GM18873 (cell line): ENCODE measurements at regions not wholly inside any gene's neighbourhood (a gene's known extent, or its start where the extent isn't known, plus 50 kb on each side); places are given as distances from the start of the nearest gene placed in this dataset.
"Not testable (repeated sequence)": the region's sequence is repeated elsewhere in the genome, so short reads cannot be mapped to it uniquely, and the experiment has no call there.

ENCODE experiments used
- ATAC-seq: cut with Tn5 transposase; IDR thresholded peaks from one replicate; pipeline ENCODE4 v1.9.1; 2021; ENCODE audit warnings: mild to moderate bottlenecking, moderate library complexity, moderate number of reproducible peaks; ENCODE audit not compliant: unreplicated experiment, low FRiP score

GRCh38 chr10:125518397-125518796, 164.6 kb downstream of the TEX36 start:
- not testable (repeated sequence) for ATAC-seq

GRCh38 chr10:125515571-125515970, 167.4 kb downstream of the TEX36 start:
- no peak for ATAC-seq

GRCh38 chr10:125514206-125515162, 168.5 kb downstream of the TEX36 start:
- ATAC-seq = no peak

DNA sequence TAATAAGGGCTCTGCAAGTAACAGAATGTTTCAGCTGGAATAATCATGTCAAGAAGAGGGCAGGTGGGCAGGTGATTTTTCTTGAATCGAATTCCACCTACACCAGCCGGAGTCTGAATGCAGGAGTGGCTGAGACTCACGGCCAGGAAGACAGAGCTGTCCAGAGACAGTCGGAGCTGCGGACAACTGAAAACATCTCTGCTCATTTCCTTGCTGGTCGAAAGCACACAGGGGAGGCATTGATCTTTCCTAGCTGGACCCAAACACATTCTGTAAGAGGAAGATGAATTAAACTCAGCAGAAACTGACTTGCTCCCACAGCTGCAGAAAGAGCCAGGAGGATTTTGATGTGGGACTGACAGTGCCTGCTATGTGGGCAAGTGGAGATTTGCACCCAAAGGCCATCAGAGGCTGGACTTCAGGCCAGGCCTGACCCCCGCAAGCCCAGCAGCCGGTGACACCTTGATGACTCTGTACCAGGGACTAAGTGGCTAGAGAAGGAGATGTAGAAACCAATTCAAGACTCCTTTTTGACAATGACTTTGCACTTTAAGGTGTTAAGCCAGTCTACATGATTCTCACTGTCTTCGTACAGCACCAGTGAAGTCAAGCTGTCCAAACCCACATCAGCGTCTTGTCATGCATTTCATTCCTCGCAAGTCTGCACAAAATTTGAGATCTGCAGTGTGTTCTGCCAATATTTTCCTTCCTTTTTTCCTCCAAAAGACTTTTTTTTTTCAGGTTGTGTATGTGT, 169.4 kb downstream of the TEX36 start:
- ATAC-seq = no peak

- ATAC-seq = no peak
These were observed 172.0 kb downstream of the TEX36 start for GRCh38 chr10:125510998-125511397.

- ATAC-seq = no peak
These were observed 177.3 kb downstream of the TEX36 start for GRCh38 chr10:125505648-125506047.

GRCh38 chr10:125502276-125502675, 180.7 kb downstream of the TEX36 start:
- ATAC-seq = no peak

GRCh38 chr10:125495386-125495785, 187.6 kb downstream of the TEX36 start:
- ATAC-seq = no peak

DNA sequence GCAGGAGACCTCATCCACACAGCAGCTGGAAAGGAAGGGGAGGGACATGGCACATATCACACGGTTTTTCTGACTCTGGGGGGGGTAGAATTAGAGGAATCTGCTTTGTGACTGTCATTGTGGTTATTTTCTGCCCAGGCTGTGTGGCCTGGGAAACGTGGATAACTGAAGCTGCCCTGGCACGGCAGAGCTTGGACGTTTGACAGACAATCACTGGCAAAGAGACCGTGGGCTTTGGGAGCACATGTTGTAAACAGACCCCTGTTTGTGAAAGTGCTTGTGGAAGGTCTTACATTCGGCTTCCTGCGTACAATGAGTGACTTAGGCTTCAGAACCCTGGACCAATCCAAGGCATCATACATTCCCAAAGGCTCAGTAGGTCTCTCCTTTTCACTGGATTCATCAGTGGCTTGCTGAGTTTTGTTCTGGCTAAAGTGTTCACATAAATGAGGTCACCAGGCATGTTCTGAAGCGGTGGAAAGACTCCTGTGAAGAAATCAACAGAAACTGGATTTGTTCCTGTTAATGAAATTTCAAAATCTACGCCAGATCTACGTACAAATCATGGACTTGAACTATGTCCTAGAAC, 188.2 kb downstream of the TEX36 start:
- no peak for ATAC-seq

DNA sequence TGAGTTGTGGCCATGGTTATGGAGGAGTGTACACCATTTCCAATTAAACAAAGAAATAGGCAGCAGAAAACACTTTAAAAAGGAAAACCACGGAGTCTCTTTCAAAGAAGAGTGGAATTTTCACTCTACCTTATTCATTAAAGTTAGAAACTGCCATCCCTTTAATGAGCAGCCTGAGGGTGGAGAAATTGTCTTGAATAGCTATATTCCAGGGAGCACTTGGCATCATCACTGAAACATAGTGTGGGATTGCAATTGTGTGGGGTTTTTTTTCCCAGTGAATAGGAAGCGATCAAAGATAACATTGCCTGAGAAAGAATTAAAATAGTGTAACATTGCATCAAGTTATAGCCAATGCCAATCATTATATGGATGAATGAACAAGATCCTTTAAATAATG, 191.6 kb downstream of the TEX36 start:
- no peak for ATAC-seq

GRCh38 chr10:125489731-125490130, 193.2 kb downstream of the TEX36 start:
- no peak for ATAC-seq

GRCh38 chr10:125485665-125486064, 197.3 kb downstream of the TEX36 start:
- ATAC-seq = no peak

DNA sequence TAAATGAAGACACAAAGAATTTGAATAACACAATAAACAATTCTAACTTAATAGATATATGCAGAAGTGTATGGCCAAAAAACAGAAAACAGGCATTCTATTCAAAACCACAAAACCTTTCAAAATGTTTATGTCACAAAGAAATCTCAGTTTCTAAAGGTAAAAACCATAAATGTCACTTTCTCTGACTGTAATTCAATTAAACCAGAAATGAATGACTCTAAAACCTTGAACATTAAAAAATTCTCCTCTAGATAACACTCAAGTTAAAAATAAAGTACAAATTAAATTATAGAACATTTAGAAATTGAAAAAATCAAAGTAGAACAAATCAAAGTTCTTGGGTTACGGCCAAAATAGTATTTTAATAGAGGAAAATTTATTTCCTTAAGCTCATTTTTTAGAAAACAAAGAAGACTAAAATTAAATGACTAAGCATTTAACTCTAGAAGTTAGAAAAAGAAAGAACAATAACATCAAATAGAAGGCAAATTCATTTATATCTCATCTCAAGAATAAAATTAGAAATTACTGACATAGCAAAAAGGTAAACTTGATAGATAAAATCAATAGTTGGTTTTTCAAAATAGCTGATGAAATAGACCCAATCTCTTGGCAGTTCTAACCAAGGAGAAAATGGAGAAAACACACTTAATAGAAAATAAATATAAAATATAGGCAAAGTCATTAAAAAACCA, 198.8 kb downstream of the TEX36 start:
- no peak for ATAC-seq

DNA sequence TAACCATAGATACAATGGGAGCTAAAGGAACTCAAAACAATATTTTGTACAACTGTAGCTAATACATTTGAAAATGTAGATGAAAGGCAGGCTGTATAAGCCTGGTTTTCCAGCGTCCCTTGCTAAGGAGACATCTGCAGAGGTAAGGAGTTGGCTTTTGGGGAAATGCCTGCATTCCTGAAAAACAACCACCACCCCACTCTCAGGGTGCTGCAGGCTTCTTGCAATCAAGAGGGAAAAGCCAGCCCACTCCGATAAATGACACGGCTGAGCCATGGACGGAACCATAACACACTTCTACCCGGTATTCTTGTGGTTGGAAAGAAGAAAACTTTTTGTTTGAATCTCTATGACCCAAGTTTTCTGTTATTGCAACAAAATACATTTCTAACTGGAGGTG, 200.3 kb downstream of the TEX36 start:
- ATAC-seq = no peak

- no peak for ATAC-seq
These were observed 200.9 kb downstream of the TEX36 start for GRCh38 chr10:125482108-125482507.

GRCh38 chr10:125479059-125479458, 203.9 kb downstream of the TEX36 start:
- ATAC-seq = no peak

DNA sequence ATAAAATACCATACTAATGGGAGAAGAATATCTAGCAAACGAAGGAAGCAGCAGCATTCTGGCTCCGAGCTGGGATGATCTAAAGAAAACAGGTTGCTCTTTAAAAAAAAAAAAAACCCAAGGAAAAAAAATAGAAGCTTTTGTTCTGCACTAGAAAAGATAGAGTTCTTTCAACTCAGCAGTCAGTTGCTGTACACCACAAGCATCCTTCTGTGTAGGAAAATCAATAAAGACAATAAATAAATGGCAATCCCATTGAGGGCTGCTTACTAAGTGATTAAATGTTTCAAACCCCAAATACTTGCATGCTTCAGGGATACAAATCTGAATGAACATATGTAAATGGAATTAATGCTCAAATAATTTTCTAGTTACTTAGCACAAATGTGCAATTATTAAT, 207.1 kb downstream of the TEX36 start:
- ATAC-seq = no peak

DNA sequence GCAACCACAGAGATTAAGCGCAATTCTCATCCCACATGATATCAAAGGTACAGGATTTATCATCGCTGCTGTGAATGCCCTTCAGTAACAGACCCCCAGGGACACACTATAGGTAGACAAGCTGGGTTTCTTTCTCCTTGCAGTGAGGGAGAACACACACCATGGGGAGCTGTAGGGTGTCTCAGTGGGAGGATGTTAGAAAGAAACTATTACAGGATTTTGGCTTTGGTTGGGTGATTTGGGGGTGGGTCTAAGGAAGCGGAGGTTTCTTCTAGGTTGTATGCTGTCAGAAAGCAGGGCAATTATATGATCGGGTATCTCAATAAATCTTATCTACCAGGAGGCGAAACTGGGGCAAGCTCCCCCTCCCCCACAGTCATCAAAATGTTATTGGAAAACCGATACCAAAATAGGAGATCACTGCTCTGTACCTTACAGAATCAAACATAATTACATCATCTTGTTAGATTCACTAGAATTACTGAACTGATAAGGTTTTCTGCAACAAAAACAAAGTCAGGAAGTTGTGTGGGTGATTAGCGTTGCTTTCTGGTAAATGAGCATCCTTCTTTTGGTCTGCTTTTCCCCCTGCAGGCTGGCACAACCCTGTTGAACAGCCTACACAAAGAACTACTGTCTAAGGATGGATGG, 209.7 kb downstream of the TEX36 start:
- ATAC-seq = no peak

- ATAC-seq = no peak
These were observed 210.9 kb downstream of the TEX36 start for GRCh38 chr10:125472010-125472607.

GRCh38 chr10:125468278-125468677, 214.7 kb downstream of the TEX36 start:
- no peak for ATAC-seq
